ENCODE measurements at regions not wholly inside any gene's neighbourhood (a gene's known extent, or its start where the extent isn't known, plus 50 kb on each side); places are given as distances from the start of the nearest gene placed in this dataset.

DNA sequence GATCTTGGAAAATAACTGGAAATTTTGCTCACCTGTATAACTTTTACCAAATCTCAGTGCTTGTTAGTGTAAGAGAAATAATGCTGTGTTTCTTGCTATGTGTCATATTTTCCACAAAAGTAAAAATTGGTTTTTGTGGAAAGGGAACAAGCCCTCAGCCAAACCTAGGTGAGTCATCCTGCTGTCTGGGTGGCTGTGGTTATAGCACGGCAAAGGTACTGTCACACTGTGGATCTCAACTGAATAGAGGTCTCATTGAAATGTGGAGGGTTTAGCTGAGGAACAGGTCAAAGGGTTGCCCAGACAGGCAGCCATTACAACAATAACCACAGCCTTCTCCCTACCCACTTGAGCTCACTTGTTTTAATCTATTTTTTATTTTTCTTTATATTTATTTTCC lies 338.8 kb upstream of the DACH1 start:
- Histone ChIP-seq H3K4me1 (ENCODE audit: control insufficient read depth in 2 of 2, insufficient read depth in 2 of 2, low read length in 2 of 2) (no peaks in the 10 kb centered on the region), H3K36me3 (ENCODE audit: control insufficient read depth in 2 of 3, insufficient read depth in 3 of 3, low read length in 3 of 3) (no peaks in the 10 kb centered on the region), H3K27ac (ENCODE audit: low read depth, low read length) (no peak overlapping the region), H3K27me3 (ENCODE audit: control insufficient read depth in 2 of 2, insufficient read depth in 2 of 2, low read length in 2 of 2) (no peaks in the 10 kb centered on the region), H3K9me3 (ENCODE audit: control insufficient read depth in 2 of 3, low read length in 3 of 3) (no peaks in the 10 kb centered on the region), H3K4me3 (ENCODE audit: low read length) (no peak overlapping the region)
- Mint-ChIP-seq H3K4me3 (no peak overlapping the region), H3K27me3 (no peaks in the 10 kb centered on the region), H3K4me1 (no peaks in the 10 kb centered on the region), H3K36me3 (no peaks in the 10 kb centered on the region), H3K9me3 (peaks cover 0 to 5% (median 0%) of the 10 kb centered on the region in 11 donors), H3K27ac (no peak overlapping the region)
- intact Hi-C loops (cut with micrococcal nuclease): no loop called here
- no peak for ATAC-seq
- ChIA-PET POLR2A (no interaction called here), CTCF (no interaction called here)
- no peak for DNase-seq

- Histone ChIP-seq H3K36me3 (ENCODE audit: control insufficient read depth in 2 of 3, insufficient read depth in 3 of 3, low read length in 3 of 3) (no peaks in the 10 kb centered on the region), H3K4me1 (ENCODE audit: control insufficient read depth in 2 of 2, insufficient read depth in 2 of 2, low read length in 2 of 2) (no peaks in the 10 kb centered on the region), H3K4me3 (ENCODE audit: low read length) (no peak overlapping the region), H3K9me3 (ENCODE audit: control insufficient read depth in 2 of 3, low read length in 3 of 3) (no peaks in the 10 kb centered on the region), H3K27ac (ENCODE audit: low read depth, low read length) (no peak overlapping the region), H3K27me3 (ENCODE audit: control insufficient read depth in 2 of 2, insufficient read depth in 2 of 2, low read length in 2 of 2) (no peaks in the 10 kb centered on the region)
- DNase-seq: no peak
- ATAC-seq: no peak
- ChIA-PET CTCF (no interaction called here), POLR2A (no interaction called here)
- Mint-ChIP-seq H3K9me3 (peaks cover 0 to 5% (median 0%) of the 10 kb centered on the region in 11 donors), H3K27ac (no peak overlapping the region), H3K4me1 (no peaks in the 10 kb centered on the region), H3K36me3 (no peaks in the 10 kb centered on the region), H3K27me3 (no peaks in the 10 kb centered on the region), H3K4me3 (no peak overlapping the region)
- intact Hi-C loops (cut with micrococcal nuclease): no loop called here
Observed at GRCh38 chr13:72204291-72204690, 337.3 kb upstream of the DACH1 start.

DNA sequence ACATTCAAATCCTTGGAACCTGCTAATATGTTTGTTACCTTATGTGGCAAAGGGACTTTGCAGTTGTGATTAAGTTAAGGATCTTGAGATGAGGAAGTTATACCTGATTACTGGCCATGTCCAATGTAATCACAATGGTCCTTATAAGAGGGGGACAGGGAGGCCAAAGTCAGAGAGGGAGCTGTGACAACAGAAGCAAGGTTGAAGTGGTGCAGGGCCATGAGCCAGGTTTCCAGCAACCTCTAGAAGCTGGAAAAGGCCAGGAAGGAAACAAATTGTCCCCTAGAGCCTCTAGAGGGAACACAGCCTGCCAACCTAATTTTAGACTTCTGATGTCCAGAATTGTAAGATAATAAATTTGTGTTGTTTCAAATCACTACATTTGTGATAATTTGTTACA lies 334.7 kb upstream of the DACH1 start:
- H3K9me3 ChIP-seq (ENCODE audit: control insufficient read depth in 2 of 3, low read length in 3 of 3): no peaks in the 10 kb centered on the region
- CTCF ChIA-PET: no interaction called here
- H3K27me3 ChIP-seq (ENCODE audit: control insufficient read depth in 2 of 2, insufficient read depth in 2 of 2, low read length in 2 of 2): no peaks in the 10 kb centered on the region
- H3K36me3 Mint-ChIP-seq: no peaks in the 10 kb centered on the region
- H3K4me1 ChIP-seq (ENCODE audit: control insufficient read depth in 2 of 2, insufficient read depth in 2 of 2, low read length in 2 of 2): no peaks in the 10 kb centered on the region
- H3K36me3 ChIP-seq (ENCODE audit: control insufficient read depth in 2 of 3, insufficient read depth in 3 of 3, low read length in 3 of 3): no peaks in the 10 kb centered on the region
- ATAC-seq (no peak), DNase-seq (no peak)
- POLR2A ChIA-PET: no interaction called here
- H3K9me3 Mint-ChIP-seq: peaks cover 0 to 5% (median 0%) of the 10 kb centered on the region in 11 donors
- H3K27ac ChIP-seq (ENCODE audit: low read depth, low read length): no peak overlapping the region
- H3K4me3 ChIP-seq (ENCODE audit: low read length): no peak overlapping the region
- no peaks in the 10 kb centered on the region for H3K4me1 Mint-ChIP-seq
- no peak overlapping the region for H3K27ac Mint-ChIP-seq
- no peak overlapping the region for H3K4me3 Mint-ChIP-seq
- intact Hi-C loops (cut with micrococcal nuclease): no loop called here
- H3K27me3 Mint-ChIP-seq: no peaks in the 10 kb centered on the region

- no peak overlapping the region for H3K27ac Mint-ChIP-seq
- no peaks in the 10 kb centered on the region for H3K27me3 ChIP-seq (ENCODE audit: control insufficient read depth in 2 of 2, insufficient read depth in 2 of 2, low read length in 2 of 2)
- no peak overlapping the region for H3K27ac ChIP-seq (ENCODE audit: low read depth, low read length)
- ChIA-PET CTCF (no interaction called here), POLR2A (no interaction called here)
- DNase-seq (no peak), ATAC-seq (no peak)
- H3K4me3 ChIP-seq (ENCODE audit: low read length): no peak overlapping the region
- no peaks in the 10 kb centered on the region for H3K27me3 Mint-ChIP-seq
- no peaks in the 10 kb centered on the region for H3K4me1 Mint-ChIP-seq
- intact Hi-C loops (cut with micrococcal nuclease): no loop called here
- H3K36me3 ChIP-seq (ENCODE audit: control insufficient read depth in 2 of 3, insufficient read depth in 3 of 3, low read length in 3 of 3): no peaks in the 10 kb centered on the region
- no peak overlapping the region for H3K4me3 Mint-ChIP-seq
- H3K36me3 Mint-ChIP-seq: no peaks in the 10 kb centered on the region
- H3K9me3 Mint-ChIP-seq: peaks cover 0 to 3% (median 0%) of the 10 kb centered on the region in 11 donors
- H3K4me1 ChIP-seq (ENCODE audit: control insufficient read depth in 2 of 2, insufficient read depth in 2 of 2, low read length in 2 of 2): no peaks in the 10 kb centered on the region
- H3K9me3 ChIP-seq (ENCODE audit: control insufficient read depth in 2 of 3, low read length in 3 of 3): no peaks in the 10 kb centered on the region
Observed at GRCh38 chr13:72199640-72200039, 332.6 kb upstream of the DACH1 start.

DNA sequence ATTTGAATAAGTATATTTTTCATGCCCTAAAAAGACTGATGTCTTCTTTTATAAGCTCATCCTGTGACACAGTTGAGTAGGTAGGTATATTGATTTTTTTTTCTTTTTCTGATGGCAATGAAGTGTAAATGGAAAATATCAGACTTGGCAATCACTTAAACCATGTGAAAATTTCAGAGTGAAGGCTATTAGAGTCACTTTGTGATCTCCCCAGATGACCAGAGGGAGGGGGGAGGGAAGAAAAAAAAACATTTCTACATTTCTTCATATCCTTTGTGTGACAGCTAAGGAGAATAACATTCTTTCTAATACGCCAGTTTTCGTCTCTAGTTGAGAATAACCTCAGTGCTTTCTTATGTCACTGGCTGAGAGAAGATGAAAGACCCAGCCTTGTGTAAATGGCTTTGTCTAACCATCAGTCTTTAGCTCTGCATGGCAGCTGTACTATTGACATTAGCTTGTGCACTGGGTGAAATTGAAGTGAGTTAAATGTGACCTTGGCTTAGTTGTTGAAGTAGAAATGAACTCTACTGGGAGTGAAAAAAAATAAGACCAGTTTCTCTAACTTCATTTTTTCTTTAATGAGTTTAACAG lies 332.1 kb upstream of the DACH1 start:
- no peak for DNase-seq
- no peak overlapping the region for H3K27ac Mint-ChIP-seq
- POLR2A ChIA-PET: no interaction called here
- no peaks in the 10 kb centered on the region for H3K27me3 ChIP-seq (ENCODE audit: control insufficient read depth in 2 of 2, insufficient read depth in 2 of 2, low read length in 2 of 2)
- no peaks in the 10 kb centered on the region for H3K4me1 Mint-ChIP-seq
- H3K4me3 Mint-ChIP-seq: no peak overlapping the region
- CTCF ChIA-PET: no interaction called here
- no peak overlapping the region for H3K4me3 ChIP-seq (ENCODE audit: low read length)
- no peaks in the 10 kb centered on the region for H3K9me3 ChIP-seq (ENCODE audit: control insufficient read depth in 2 of 3, low read length in 3 of 3)
- no peak for ATAC-seq
- no peaks in the 10 kb centered on the region for H3K4me1 ChIP-seq (ENCODE audit: control insufficient read depth in 2 of 2, insufficient read depth in 2 of 2, low read length in 2 of 2)
- no peaks in the 10 kb centered on the region for H3K27me3 Mint-ChIP-seq
- no peaks in the 10 kb centered on the region for H3K36me3 ChIP-seq (ENCODE audit: control insufficient read depth in 2 of 3, insufficient read depth in 3 of 3, low read length in 3 of 3)
- H3K9me3 Mint-ChIP-seq: peaks cover 0 to 3% (median 0%) of the 10 kb centered on the region in 11 donors
- intact Hi-C loops (cut with micrococcal nuclease): no loop called here
- H3K27ac ChIP-seq (ENCODE audit: low read depth, low read length): no peak overlapping the region
- H3K36me3 Mint-ChIP-seq: no peaks in the 10 kb centered on the region

DNA sequence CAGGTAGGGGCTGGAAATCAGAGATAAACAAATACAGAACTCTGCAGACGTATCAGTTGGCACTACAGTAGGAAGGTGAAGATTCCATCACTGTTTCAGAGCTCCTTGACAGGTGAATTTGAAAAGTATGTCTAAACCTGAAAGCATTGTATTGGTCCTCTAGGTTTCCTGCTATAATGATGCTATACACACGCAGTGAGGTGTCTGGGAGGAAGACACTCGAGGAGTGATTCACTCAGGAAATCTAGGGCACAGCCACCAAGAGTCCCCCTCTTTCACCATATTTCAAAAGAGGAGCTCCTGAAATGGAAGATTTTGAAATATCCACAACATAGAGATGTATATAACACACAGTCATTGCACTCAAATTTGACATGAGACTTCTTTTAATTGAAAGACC lies 331.0 kb upstream of the DACH1 start:
- Mint-ChIP-seq H3K4me3 (no peak overlapping the region), H3K4me1 (no peaks in the 10 kb centered on the region)

DNA sequence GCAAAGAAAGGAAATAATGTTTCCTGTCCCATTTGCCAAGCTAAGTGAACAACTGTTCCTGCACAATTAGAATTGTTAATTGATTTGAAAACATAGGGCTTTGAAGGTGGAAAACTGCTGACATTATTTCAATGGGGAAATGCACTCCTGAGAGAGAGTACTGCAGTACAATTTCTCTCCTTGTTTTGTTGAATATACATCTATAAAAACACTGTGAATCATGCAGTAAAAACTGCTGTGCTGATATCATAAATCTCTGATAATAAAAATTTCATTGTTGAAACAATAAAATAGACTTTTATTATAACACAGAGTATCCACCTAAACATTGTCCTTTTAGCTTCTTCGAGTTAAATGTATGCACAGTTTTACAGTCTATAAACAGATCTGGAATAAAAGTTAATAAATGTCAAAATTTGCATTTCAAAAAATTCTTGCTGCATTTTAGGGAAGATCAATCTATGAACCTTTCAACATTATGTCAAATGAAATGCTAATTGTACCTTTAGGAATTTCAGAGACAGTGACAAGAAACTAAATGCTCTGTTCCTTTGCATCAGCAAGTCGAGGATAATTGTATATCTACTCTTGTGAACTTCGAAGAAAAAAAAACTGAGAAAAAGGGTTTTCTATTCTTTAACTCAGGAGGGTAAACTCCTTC lies 328.2 kb upstream of the DACH1 start:
- Mint-ChIP-seq H3K36me3 (no peaks in the 10 kb centered on the region), H3K4me3 (no peak overlapping the region)
- no peaks in the 10 kb centered on the region for H3K4me1 ChIP-seq (ENCODE audit: control insufficient read depth in 2 of 2, insufficient read depth in 2 of 2, low read length in 2 of 2)

More for the DNA sequence above, 331.0 kb upstream of the DACH1 start:
- H3K4me1 ChIP-seq (ENCODE audit: control insufficient read depth in 2 of 2, insufficient read depth in 2 of 2, low read length in 2 of 2): no peaks in the 10 kb centered on the region
- POLR2A ChIA-PET: no interaction called here
- no peaks in the 10 kb centered on the region for H3K27me3 ChIP-seq (ENCODE audit: control insufficient read depth in 2 of 2, insufficient read depth in 2 of 2, low read length in 2 of 2)
- no peak overlapping the region for H3K4me3 ChIP-seq (ENCODE audit: low read length)
- H3K27ac ChIP-seq (ENCODE audit: low read depth, low read length): no peak overlapping the region
- H3K27ac Mint-ChIP-seq: no peak overlapping the region
- ATAC-seq (no peak), DNase-seq (no peak)
- H3K36me3 Mint-ChIP-seq: no peaks in the 10 kb centered on the region
- CTCF ChIA-PET: no interaction called here
- intact Hi-C loops (cut with micrococcal nuclease): no loop called here
- H3K9me3 Mint-ChIP-seq: peaks cover 0 to 3% (median 0%) of the 10 kb centered on the region in 11 donors
- no peaks in the 10 kb centered on the region for H3K27me3 Mint-ChIP-seq
- no peaks in the 10 kb centered on the region for H3K9me3 ChIP-seq (ENCODE audit: control insufficient read depth in 2 of 3, low read length in 3 of 3)
- no peaks in the 10 kb centered on the region for H3K36me3 ChIP-seq (ENCODE audit: control insufficient read depth in 2 of 3, insufficient read depth in 3 of 3, low read length in 3 of 3)

More for the DNA sequence above, 328.2 kb upstream of the DACH1 start:
- DNase-seq: no peak
- POLR2A ChIA-PET: no interaction called here
- CTCF ChIA-PET: no interaction called here
- Histone ChIP-seq H3K4me3 (ENCODE audit: low read length) (no peak overlapping the region), H3K36me3 (ENCODE audit: control insufficient read depth in 2 of 3, insufficient read depth in 3 of 3, low read length in 3 of 3) (no peaks in the 10 kb centered on the region), H3K27me3 (ENCODE audit: control insufficient read depth in 2 of 2, insufficient read depth in 2 of 2, low read length in 2 of 2) (no peaks in the 10 kb centered on the region), H3K27ac (ENCODE audit: low read depth, low read length) (no peak overlapping the region), H3K9me3 (ENCODE audit: control insufficient read depth in 2 of 3, low read length in 3 of 3) (no peaks in the 10 kb centered on the region)
- intact Hi-C loops (cut with micrococcal nuclease): no loop called here
- Mint-ChIP-seq H3K4me1 (no peaks in the 10 kb centered on the region), H3K27me3 (no peaks in the 10 kb centered on the region), H3K27ac (no peak overlapping the region), H3K9me3 (peaks cover 0 to 1% (median 0%) of the 10 kb centered on the region in 11 donors)
- no peak for ATAC-seq

Data from naive thymus-derived CD4-positive, alpha-beta T cell (primary cell).